Esophagus muscularis mucosa (tissue), 3 donors: ENCODE measurements at regions not wholly inside any gene's neighbourhood (a gene's known extent, or its start where the extent isn't known, plus 50 kb on each side); places are given as distances from the start of the nearest gene placed in this dataset.

Source experiments
- POLR2AphosphoS5 ChIP-seq, 2 donors: sonication (generic); formaldehyde crosslinking; IDR thresholded peaks; one replicate each; pipeline ENCODE4 v1.6.1; 2017; ENCODE audit warnings: antibody characterized with exemption in 2 of 2
- TF ChIP-seq, protein P1 (sequence below), 3 experiments: fragments of 200-600 bp in 2 of 3; fragments of 450-650 bp in 1 of 3; sonication (generic) in 2 of 3; IDR thresholded peaks; one replicate each; pipeline ENCODE4 v1.5.1; 2017 to 2019; ENCODE audit warnings: antibody characterized with exemption in 3 of 3, mild to moderate bottlenecking in 2 of 3, moderate library complexity in 1 of 3

DNA sequence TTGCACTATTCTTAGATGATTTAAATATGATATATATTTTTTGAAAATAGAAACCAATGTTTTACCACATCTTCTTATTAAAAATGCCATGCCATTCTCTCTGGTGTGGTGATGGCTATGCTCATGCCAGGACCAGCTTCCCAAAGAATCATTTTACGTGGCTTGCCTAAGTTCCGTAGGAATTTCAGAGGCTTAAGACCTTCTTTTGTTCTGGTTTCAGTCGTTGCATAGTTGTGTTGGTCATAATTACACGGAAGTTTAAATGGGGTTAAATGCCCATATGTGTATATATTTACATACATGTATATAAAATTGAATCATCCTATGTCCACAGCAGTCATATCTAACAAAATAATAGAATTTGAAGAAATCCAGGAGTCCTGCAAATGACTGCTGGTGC, 78.7 kb upstream of the PLPPR5 start:
- TF ChIP-seq, protein P1, sequence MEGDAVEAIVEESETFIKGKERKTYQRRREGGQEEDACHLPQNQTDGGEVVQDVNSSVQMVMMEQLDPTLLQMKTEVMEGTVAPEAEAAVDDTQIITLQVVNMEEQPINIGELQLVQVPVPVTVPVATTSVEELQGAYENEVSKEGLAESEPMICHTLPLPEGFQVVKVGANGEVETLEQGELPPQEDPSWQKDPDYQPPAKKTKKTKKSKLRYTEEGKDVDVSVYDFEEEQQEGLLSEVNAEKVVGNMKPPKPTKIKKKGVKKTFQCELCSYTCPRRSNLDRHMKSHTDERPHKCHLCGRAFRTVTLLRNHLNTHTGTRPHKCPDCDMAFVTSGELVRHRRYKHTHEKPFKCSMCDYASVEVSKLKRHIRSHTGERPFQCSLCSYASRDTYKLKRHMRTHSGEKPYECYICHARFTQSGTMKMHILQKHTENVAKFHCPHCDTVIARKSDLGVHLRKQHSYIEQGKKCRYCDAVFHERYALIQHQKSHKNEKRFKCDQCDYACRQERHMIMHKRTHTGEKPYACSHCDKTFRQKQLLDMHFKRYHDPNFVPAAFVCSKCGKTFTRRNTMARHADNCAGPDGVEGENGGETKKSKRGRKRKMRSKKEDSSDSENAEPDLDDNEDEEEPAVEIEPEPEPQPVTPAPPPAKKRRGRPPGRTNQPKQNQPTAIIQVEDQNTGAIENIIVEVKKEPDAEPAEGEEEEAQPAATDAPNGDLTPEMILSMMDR (IDR thresholded peaks at IDR 0.05): no peak
- TF ChIP-seq POLR2AphosphoS5 (IDR thresholded peaks at IDR 0.05): no peak
